ENCODE measurements at regions not wholly inside any gene's neighbourhood (a gene's known extent, or its start where the extent isn't known, plus 50 kb on each side); places are given as distances from the start of the nearest gene placed in this dataset.

DNA sequence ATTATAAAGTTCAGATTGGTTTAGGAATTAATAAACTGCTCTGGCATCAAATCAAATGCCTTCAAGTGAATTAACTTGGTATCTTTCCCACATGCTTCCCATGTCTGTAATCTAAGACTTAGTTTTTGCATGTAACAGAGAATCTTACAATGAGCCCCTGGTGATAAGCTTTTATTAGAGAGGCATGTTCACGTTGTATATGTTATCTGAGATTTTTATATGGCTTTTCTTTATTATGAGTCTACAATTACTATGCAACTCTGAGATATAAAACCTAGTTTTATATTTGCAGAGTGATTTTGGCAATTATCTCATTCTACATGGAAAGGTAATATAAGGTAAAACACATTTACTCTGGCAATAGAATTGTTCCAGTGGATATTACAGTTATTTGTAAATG lies 1578.4 kb upstream of the IGFBP7 start:
- H3K9me1 ChIP-seq (replicated peaks; ENCODE audit: control insufficient read depth, extremely low read depth, insufficient read depth, low read length): no peaks in the 10 kb centered on the region
- DNase-seq (ENCODE audit: low read depth, low spot score) (no peak), FAIRE-seq (no peak)
- no peak overlapping the region for H3K4me3 ChIP-seq (replicated peaks in 1 of 3; ENCODE audit: insufficient read depth in 1 of 3, low read depth in 1 of 3, low read length in 3 of 3)
- H3K27ac ChIP-seq (ENCODE audit: insufficient read depth, low read depth, low read length): no peak overlapping the region
- POLR2A ChIA-PET: no interaction called here
- TF ChIP-seq EZH2 (IDR thresholded peaks at IDR 0.05; ENCODE audit: borderline replicate concordance, low read depth, low read length, severe bottlenecking): no peak
- TF ChIP-seq, protein P1, sequence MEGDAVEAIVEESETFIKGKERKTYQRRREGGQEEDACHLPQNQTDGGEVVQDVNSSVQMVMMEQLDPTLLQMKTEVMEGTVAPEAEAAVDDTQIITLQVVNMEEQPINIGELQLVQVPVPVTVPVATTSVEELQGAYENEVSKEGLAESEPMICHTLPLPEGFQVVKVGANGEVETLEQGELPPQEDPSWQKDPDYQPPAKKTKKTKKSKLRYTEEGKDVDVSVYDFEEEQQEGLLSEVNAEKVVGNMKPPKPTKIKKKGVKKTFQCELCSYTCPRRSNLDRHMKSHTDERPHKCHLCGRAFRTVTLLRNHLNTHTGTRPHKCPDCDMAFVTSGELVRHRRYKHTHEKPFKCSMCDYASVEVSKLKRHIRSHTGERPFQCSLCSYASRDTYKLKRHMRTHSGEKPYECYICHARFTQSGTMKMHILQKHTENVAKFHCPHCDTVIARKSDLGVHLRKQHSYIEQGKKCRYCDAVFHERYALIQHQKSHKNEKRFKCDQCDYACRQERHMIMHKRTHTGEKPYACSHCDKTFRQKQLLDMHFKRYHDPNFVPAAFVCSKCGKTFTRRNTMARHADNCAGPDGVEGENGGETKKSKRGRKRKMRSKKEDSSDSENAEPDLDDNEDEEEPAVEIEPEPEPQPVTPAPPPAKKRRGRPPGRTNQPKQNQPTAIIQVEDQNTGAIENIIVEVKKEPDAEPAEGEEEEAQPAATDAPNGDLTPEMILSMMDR (IDR thresholded peaks at IDR 0.05; ENCODE audit: extremely low read depth in 1 of 2, insufficient read depth in 1 of 2, low read depth in 1 of 2, low read length in 2 of 2): no peak
- no peak for TF ChIP-seq JUN (IDR thresholded peaks at IDR 0.05; ENCODE audit: borderline replicate concordance, insufficient read depth, insufficient read length, low read depth)
- TF ChIP-seq GATA2 (IDR thresholded peaks at IDR 0.05; ENCODE audit: insufficient read depth, insufficient read length, low read depth, low read length): no peak
- TF ChIP-seq MYC (IDR thresholded peaks at IDR 0.05; ENCODE audit: low read depth, low read length): no peak
- TF ChIP-seq, protein P2, sequence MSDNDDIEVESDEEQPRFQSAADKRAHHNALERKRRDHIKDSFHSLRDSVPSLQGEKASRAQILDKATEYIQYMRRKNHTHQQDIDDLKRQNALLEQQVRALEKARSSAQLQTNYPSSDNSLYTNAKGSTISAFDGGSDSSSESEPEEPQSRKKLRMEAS (IDR thresholded peaks at IDR 0.05; ENCODE audit: insufficient read depth, insufficient read length): no peak
- no peak for TF ChIP-seq POLR2A (IDR thresholded peaks at IDR 0.05; ENCODE audit: low read depth, low read length)
- no peak for TF ChIP-seq FOS (IDR thresholded peaks at IDR 0.05; ENCODE audit: borderline replicate concordance, insufficient read depth, low read length)
- TF ChIP-seq POLR2AphosphoS5 (IDR thresholded peaks at IDR 0.05; ENCODE audit: insufficient read depth, low read depth, low read length): no peak
- H3K9me3 ChIP-seq (replicated peaks; ENCODE audit: control insufficient read depth, insufficient read depth, low read length): no peaks in the 10 kb centered on the region
- no peak overlapping the region for H3K4me2 ChIP-seq (ENCODE audit: insufficient read depth, low read length)
- intact Hi-C loops (cut with micrococcal nuclease): no loop called here
- no peak overlapping the region for H3K9ac ChIP-seq (replicated peaks; ENCODE audit: extremely low read depth, insufficient read depth, low read length)
- no TSS peak for BruUV-seq (replicated peaks)
- H3K27me3 ChIP-seq (ENCODE audit: control insufficient read depth in 2 of 2, insufficient read depth in 2 of 2, low read length in 2 of 2): no peaks in the 10 kb centered on the region
- no peaks in the 10 kb centered on the region for H3K36me3 ChIP-seq (ENCODE audit: control insufficient read depth in 2 of 2, extremely low read depth in 1 of 2, insufficient read depth in 2 of 2, low read length in 2 of 2)
- no peak overlapping the region for H2AFZ ChIP-seq (ENCODE audit: low read depth, low read length)
- no peaks in the 10 kb centered on the region for H4K20me1 ChIP-seq (replicated peaks; ENCODE audit: control insufficient read depth, extremely low read depth, insufficient read depth, low read length)
- no peaks in the 10 kb centered on the region for H3K4me1 ChIP-seq (ENCODE audit: control insufficient read depth, extremely low read depth, insufficient read depth, low read length)
- CTCF ChIA-PET: no interaction called here
- no peaks in the 10 kb centered on the region for H3K79me2 ChIP-seq (ENCODE audit: control insufficient read depth, insufficient read depth, low read length)
- dilution Hi-C loops (cut with MboI; ENCODE audit: extremely low pct_ligation_motif_present, low sequenced_read_pairs): no loop called here

Data from endothelial cell of umbilical vein (primary cell).